PC-3 (cell line): ENCODE measurements at regions not wholly inside any gene's neighbourhood (a gene's known extent, or its start where the extent isn't known, plus 50 kb on each side); places are given as distances from the start of the nearest gene placed in this dataset.
A peak's percentile ranks its signal among the peaks of the same experiment; 100 is the strongest.

ENCODE experiments used
- ATAC-seq: fragments of 200-7000 bp; cut with Tn5 transposase; 2 replicates; pipeline ENCODE4 v1.9.1; 2020; ENCODE audit warnings: mild to moderate bottlenecking, moderate library complexity
- BruUV-seq: library from RNA; stranded (reverse); fragments of 400-500 nt; replicated peaks from 2 replicates; lab custom pipeline; 2021; lab: Mats Ljungman, UMichigan
- CTCF ChIA-PET: fragments of 300-600 bp; sonication (Branson Sonifier 250); formaldehyde crosslinking; loops from one replicate; lab custom pipeline; 2022; ENCODE audit warnings: antibody characterized with exemption; lab: Charles Lee
- POLR2A ChIA-PET: fragments of 300-600 bp; sonication (Branson Sonifier 250); formaldehyde crosslinking; loops from one replicate; lab custom pipeline; 2022; ENCODE audit warnings: antibody characterized with exemption; ENCODE audit not compliant: unreplicated experiment; lab: Charles Lee
- DNase-seq: peaks from one replicate; pipeline ENCODE4 v3.0.0-alpha.2; 2015
- H2AFZ ChIP-seq: fragments of 300-600 bp; sonication (generic); 2 replicates; pipeline ENCODE4 v1.6.0; 2016; ENCODE audit warnings: antibody characterized with exemption, low read length
- H3F3A ChIP-seq: fragments of 300-600 bp; sonication (generic); one replicate; pipeline ENCODE4 v1.6.0; 2017; ENCODE audit warnings: antibody characterized with exemption, low read length, control low read depth, mild to moderate bottlenecking; ENCODE audit not compliant: unreplicated experiment
- H3K27ac ChIP-seq: fragments of 300-600 bp; sonication (generic); 2 replicates; pipeline ENCODE4 v1.5.1; 2016; ENCODE audit warnings: mild to moderate bottlenecking, low read length
- H3K27me3 ChIP-seq: fragments of 300-600 bp; sonication (generic); 2 replicates; pipeline ENCODE4 v1.6.1; 2016; ENCODE audit warnings: low read length, mixed read lengths
- H3K36me3 ChIP-seq: fragments of 300-600 bp; sonication (generic); 2 replicates; pipeline ENCODE4 v1.6.1; 2016; ENCODE audit warnings: low read depth, mixed run types, low read length, mixed read lengths
- H3K4me1 ChIP-seq: fragments of 300-600 bp; sonication (generic); 2 replicates; pipeline ENCODE4 v1.5.1; 2016; ENCODE audit warnings: low read length; ENCODE audit not compliant: insufficient read depth
- H3K4me2 ChIP-seq: fragments of 300-600 bp; sonication (generic); 2 replicates; pipeline ENCODE4 v1.6.0; 2016; ENCODE audit warnings: low read length
- H3K4me3 ChIP-seq: fragments of 300-600 bp; sonication (generic); 2 replicates; pipeline ENCODE4 v1.5.1; 2016; ENCODE audit warnings: mild to moderate bottlenecking, low read length, mixed read lengths
- H3K79me2 ChIP-seq: fragments of 300-600 bp; sonication (generic); 2 replicates; pipeline ENCODE4 v1.6.1; 2017; ENCODE audit warnings: low read length, mixed read lengths
- H3K9ac ChIP-seq: fragments of 300-600 bp; sonication (generic); 2 replicates; pipeline ENCODE4 v1.6.0; 2016; ENCODE audit warnings: mild to moderate bottlenecking, low read length
- H3K9me2 ChIP-seq: fragments of 300-600 bp; sonication (generic); replicated peaks from 2 replicates; pipeline ENCODE4 v1.6.1; 2016; ENCODE audit warnings: mixed run types, low read length, mixed read lengths
- H3K9me3 ChIP-seq: fragments of 300-600 bp; sonication (generic); 2 replicates; pipeline ENCODE4 v1.6.1; 2016; ENCODE audit warnings: low read length, mixed read lengths
- H4K20me1 ChIP-seq: fragments of 300-600 bp; sonication (generic); 2 replicates; pipeline ENCODE4 v1.6.1; 2016; ENCODE audit warnings: low read length, mixed read lengths
- CTCF ChIP-seq: fragments of 300-600 bp; sonication (generic); conservative IDR thresholded peaks from 2 replicates; pipeline ENCODE4 v1.5.1; 2017; ENCODE audit warnings: antibody characterized with exemption, low read depth, mild to moderate bottlenecking, low read length
- EZH2 ChIP-seq: fragments of 300-600 bp; sonication (generic); IDR thresholded peaks from one replicate; pipeline ENCODE4 v1.6.1; 2017; ENCODE audit warnings: antibody characterized with exemption, mild to moderate bottlenecking, low read length; ENCODE audit not compliant: unreplicated experiment
- EZH2phosphoT487 ChIP-seq: fragments of 300-600 bp; sonication (generic); IDR thresholded peaks from 2 replicates; pipeline ENCODE4 v1.6.1; 2018; ENCODE audit warnings: mild to moderate bottlenecking, antibody characterized with exemption, low read length, borderline replicate concordance
- intact Hi-C: fragments of 100-400 bp; cut with micrococcal nuclease; formaldehyde crosslinking; loops from 2 replicates; pipeline ENCODE4 v1.9.0; 2023

GRCh38 chr7:47693216-47693615, 111.3 kb upstream of the TNS3 start:
- intact Hi-C loops, result no loop called here
- no peaks in the 10 kb centered on the region for H3K27me3 ChIP-seq
- ChIA-PET POLR2A (no interaction called here), CTCF (no interaction called here)
- H3K4me2 ChIP-seq, result peak overlapping the region; percentile 14; the same call in 1 of the 2 replicates
- no TSS peak for BruUV-seq
- H3K9me3 ChIP-seq, result no peaks in the 10 kb centered on the region
- H3K9ac ChIP-seq, result no peak overlapping the region
- no peaks in the 10 kb centered on the region for H3K9me2 ChIP-seq
- H3K4me3 ChIP-seq, result no peak overlapping the region
- H3K27ac ChIP-seq, result peak overlapping the region; percentile 60
- H3F3A ChIP-seq, result no peaks in the 10 kb centered on the region
- no peaks in the 10 kb centered on the region for H3K36me3 ChIP-seq
- H3K79me2 ChIP-seq, result no peaks in the 10 kb centered on the region
- H3K4me1 ChIP-seq, result peaks cover 23% of the 10 kb centered on the region
- ATAC-seq, result peak; percentile 94
- no peak overlapping the region for H2AFZ ChIP-seq
- DNase-seq, result peak; percentile 94
- no peak for TF ChIP-seq CTCF
- no peak for TF ChIP-seq EZH2phosphoT487
- no peak for TF ChIP-seq EZH2
- H4K20me1 ChIP-seq, result no peaks in the 10 kb centered on the region

- Histone ChIP-seq H3K9ac (no peak overlapping the region), H3F3A (no peaks in the 10 kb centered on the region), H3K36me3 (no peaks in the 10 kb centered on the region), H3K9me3 (no peaks in the 10 kb centered on the region), H2AFZ (no peak overlapping the region), H3K27ac (no peak overlapping the region), H3K79me2 (no peaks in the 10 kb centered on the region), H3K4me1 (peaks cover 23% of the 10 kb centered on the region), H3K4me2 (no peak overlapping the region), H4K20me1 (no peaks in the 10 kb centered on the region), H3K9me2 (no peaks in the 10 kb centered on the region), H3K27me3 (no peaks in the 10 kb centered on the region), H3K4me3 (no peak overlapping the region)
- DNase-seq (no peak), ATAC-seq (no peak)
- intact Hi-C loops, result no loop called here
- no peak for TF ChIP-seq EZH2phosphoT487
- no peak for TF ChIP-seq CTCF
- TF ChIP-seq EZH2, result no peak
- POLR2A ChIA-PET, result no interaction called here
- no TSS peak for BruUV-seq
- CTCF ChIA-PET, result no interaction called here
These were observed 110.1 kb upstream of the TNS3 start for GRCh38 chr7:47691988-47692387.

- no peaks in the 10 kb centered on the region for H3K36me3 ChIP-seq
- peak overlapping the region; percentile 71 for H2AFZ ChIP-seq
- CTCF ChIA-PET, result no interaction called here
- TF ChIP-seq EZH2 (no peak), CTCF (no peak), EZH2phosphoT487 (no peak)
- H3F3A ChIP-seq, result no peaks in the 10 kb centered on the region
- no peak overlapping the region for H3K27ac ChIP-seq
- no peak overlapping the region for H3K9ac ChIP-seq
- H3K27me3 ChIP-seq, result no peaks in the 10 kb centered on the region
- no peaks in the 10 kb centered on the region for H3K9me2 ChIP-seq
- no peaks in the 10 kb centered on the region for H3K9me3 ChIP-seq
- ATAC-seq (peak; percentile 34; the same call in 1 of the 2 replicates), DNase-seq (peak; percentile 35)
- H3K4me2 ChIP-seq, result peak overlapping the region; percentile 45; the same call in 1 of the 2 replicates
- intact Hi-C loops, result no loop called here
- POLR2A ChIA-PET, result interaction anchor here (0.5 kb wide), 1 partner anchor 86 kb away, joined by 3 read pairs; no protein-coding TSS in a partner anchor
- peaks cover 24% of the 10 kb centered on the region for H3K4me1 ChIP-seq
- no peaks in the 10 kb centered on the region for H3K79me2 ChIP-seq
- H3K4me3 ChIP-seq, result no peak overlapping the region
- no TSS peak for BruUV-seq
- H4K20me1 ChIP-seq, result no peaks in the 10 kb centered on the region
These were observed 109.1 kb upstream of the TNS3 start for GRCh38 chr7:47690902-47691558.
